Upper lobe of left lung (tissue), 6 donors: ENCODE measurements at regions not wholly inside any gene's neighbourhood (a gene's known extent, or its start where the extent isn't known, plus 50 kb on each side); places are given as distances from the start of the nearest gene placed in this dataset.

Experiments
- ATAC-seq, 2 donors: fragments of 200-7000 bp; cut with Tn5 transposase; one replicate each; pipeline ENCODE4 v1.9.1; 2022; ENCODE audit warnings: mild to moderate bottlenecking in 2 of 2, moderate library complexity in 2 of 2; ENCODE audit not compliant: low FRiP score in 2 of 2
- DNase-seq, 2 donors: peaks; one replicate each; pipeline ENCODE4 v3.0.0-alpha.2; 2019 to 2020
- H3K27ac ChIP-seq, 4 donors: fragments of 200-600 bp; sonication (generic); one replicate each; pipeline ENCODE4 v1.5.1; 2016 to 2019
- H3K27me3 ChIP-seq, 4 donors: fragments of 200-600 bp; sonication (generic); one replicate each; pipeline ENCODE4 v1.5.1; 2017 to 2019
- H3K36me3 ChIP-seq, 4 donors: fragments of 200-600 bp; sonication (generic); one replicate each; pipeline ENCODE4 v1.5.1; 2016 to 2019
- H3K4me1 ChIP-seq, 4 donors: fragments of 200-600 bp; sonication (generic); one replicate each; pipeline ENCODE4 v1.5.1; 2018 to 2019
- H3K4me3 ChIP-seq, 4 donors: fragments of 200-600 bp; sonication (generic); one replicate each; pipeline ENCODE4 v1.5.1; 2017 to 2019; ENCODE audit warnings: mild to moderate bottlenecking in 2 of 4, moderate library complexity in 1 of 4
- H3K9me3 ChIP-seq, 4 donors: fragments of 200-600 bp; sonication (generic); one replicate each; pipeline ENCODE4 v1.5.1; 2018 to 2019
- CTCF ChIP-seq, 6 experiments: fragments of 450-650 bp in 4 of 6; fragments of 200-600 bp in 2 of 6; sonication (generic) in 2 of 6; IDR thresholded peaks; one replicate each; pipeline ENCODE4 v1.5.1; 2016 to 2019; ENCODE audit warnings: antibody characterized with exemption in 6 of 6
- EP300 ChIP-seq, 4 donors: sonication (generic); formaldehyde crosslinking; IDR thresholded peaks; one replicate each; pipeline ENCODE4 v1.5.1; 2017; ENCODE audit warnings: antibody characterized with exemption in 4 of 4, control low read depth in 2 of 4
- POLR2A ChIP-seq, 4 donors: fragments of 450-650 bp; IDR thresholded peaks; one replicate each; pipeline ENCODE4 v1.5.1; 2016 to 2017; ENCODE audit warnings: antibody characterized with exemption in 4 of 4, mild to moderate bottlenecking in 2 of 4
- POLR2AphosphoS5 ChIP-seq, 2 donors: sonication (generic); formaldehyde crosslinking; IDR thresholded peaks; one replicate each; pipeline ENCODE4 v1.5.1; 2017; ENCODE audit warnings: antibody characterized with exemption in 2 of 2
- WGBS, 2 donors: methylation state at CpG; one replicate each; pipeline ENCODE4 v1.1.5; 2017 to 2018; 5-methylcytosine and 5-hydroxymethylcytosine counted together
- donor health status: DM: no; HTN: no; CAD: no; lungs with moderate emphysema.
- donor health status: DM: no; HTN: yes; CAD: no; lungs with severe emphysema.

- Histone ChIP-seq H3K4me1 (no peaks in the 10 kb centered on the region), H3K27ac (no peak overlapping the region), H3K4me3 (no peak overlapping the region), H3K27me3 (no peaks in the 10 kb centered on the region), H3K36me3 (no peaks in the 10 kb centered on the region), H3K9me3 (no peaks in the 10 kb centered on the region)
- no peak for TF ChIP-seq CTCF (IDR thresholded peaks at IDR 0.05)
- no peak for TF ChIP-seq POLR2A (IDR thresholded peaks at IDR 0.05)
- no peak for TF ChIP-seq EP300 (IDR thresholded peaks at IDR 0.05)
- TF ChIP-seq POLR2AphosphoS5 (IDR thresholded peaks at IDR 0.05), result no peak
- ATAC-seq, result no peak
- no peak for DNase-seq
- 86 to 88% methylated on average over 3 of the region's 3 CpGs for WGBS, 2 donors
These were observed 370.5 kb upstream of the PDE3A start for GRCh38 chr12:19997656-19998400.

GRCh38 chr12:19998411-19998810 is 369.9 kb upstream of the PDE3A start:
- WGBS, 2 donors, result 74 to 76% methylated on average over 1 of the region's 1 CpG
- Histone ChIP-seq H3K4me1 (no peaks in the 10 kb centered on the region), H3K4me3 (no peak overlapping the region), H3K27me3 (no peaks in the 10 kb centered on the region), H3K27ac (no peak overlapping the region), H3K36me3 (no peaks in the 10 kb centered on the region), H3K9me3 (no peaks in the 10 kb centered on the region)
- ATAC-seq (no peak), DNase-seq (no peak)
- TF ChIP-seq CTCF (IDR thresholded peaks at IDR 0.05) (no peak), EP300 (IDR thresholded peaks at IDR 0.05) (no peak), POLR2AphosphoS5 (IDR thresholded peaks at IDR 0.05) (no peak), POLR2A (IDR thresholded peaks at IDR 0.05) (no peak)

- Histone ChIP-seq H3K4me1 (no peaks in the 10 kb centered on the region), H3K27ac (no peak overlapping the region), H3K36me3 (no peaks in the 10 kb centered on the region), H3K4me3 (no peak overlapping the region), H3K9me3 (no peaks in the 10 kb centered on the region), H3K27me3 (no peaks in the 10 kb centered on the region)
- no peak for ATAC-seq
- 77 to 81% methylated on average over 5 of the region's 5 CpGs for WGBS, 2 donors
- DNase-seq, result no peak
- TF ChIP-seq CTCF (IDR thresholded peaks at IDR 0.05) (no peak), EP300 (IDR thresholded peaks at IDR 0.05) (no peak), POLR2AphosphoS5 (IDR thresholded peaks at IDR 0.05) (no peak), POLR2A (IDR thresholded peaks at IDR 0.05) (no peak)
These were observed 369.2 kb upstream of the PDE3A start for GRCh38 chr12:19998961-19999804.

GRCh38 chr12:19999805-20000138 is 368.6 kb upstream of the PDE3A start:
- H3K36me3 ChIP-seq, result no peaks in the 10 kb centered on the region
- no peak overlapping the region for H3K27ac ChIP-seq
- no peaks in the 10 kb centered on the region for H3K27me3 ChIP-seq
- H3K4me1 ChIP-seq, result no peaks in the 10 kb centered on the region
- WGBS, 2 donors, result 90 to 93% methylated on average over 1 of the region's 1 CpG
- no peaks in the 10 kb centered on the region for H3K9me3 ChIP-seq
- DNase-seq (no peak), ATAC-seq (no peak)
- TF ChIP-seq POLR2AphosphoS5 (IDR thresholded peaks at IDR 0.05), result no peak
- H3K4me3 ChIP-seq, result no peak overlapping the region

- 37 to 49% methylated on average over 4 of the region's 4 CpGs for WGBS, 2 donors
- H3K4me1 ChIP-seq, result no peaks in the 10 kb centered on the region
- DNase-seq, result no peak
- no peaks in the 10 kb centered on the region for H3K27me3 ChIP-seq
- no peak for TF ChIP-seq EP300 (IDR thresholded peaks at IDR 0.05)
- no peak for TF ChIP-seq POLR2AphosphoS5 (IDR thresholded peaks at IDR 0.05)
- no peak for TF ChIP-seq POLR2A (IDR thresholded peaks at IDR 0.05)
- TF ChIP-seq CTCF (IDR thresholded peaks at IDR 0.05), result no peak
- no peak overlapping the region for H3K27ac ChIP-seq
- H3K4me3 ChIP-seq, result no peak overlapping the region
- no peak for ATAC-seq
- no peaks in the 10 kb centered on the region for H3K9me3 ChIP-seq
- no peaks in the 10 kb centered on the region for H3K36me3 ChIP-seq
These were observed 368.0 kb upstream of the PDE3A start for GRCh38 chr12:20000229-20000849.
